WTC11 (cell line): ENCODE measurements at regions not wholly inside any gene's neighbourhood (a gene's known extent, or its start where the extent isn't known, plus 50 kb on each side); places are given as distances from the start of the nearest gene placed in this dataset.

Experiments
- ATF3 ChIP-seq: sonication (generic); formaldehyde crosslinking; conservative IDR thresholded peaks from 2 replicates; pipeline ENCODE4 v1.8.1; 2022; ENCODE audit warnings: mild to moderate bottlenecking, missing genetic modification reagents
- FOXJ3 ChIP-seq: sonication (generic); formaldehyde crosslinking; IDR thresholded peaks from 2 replicates; pipeline ENCODE4 v1.9.0; 2021; ENCODE audit warnings: missing genetic modification reagents, mild to moderate bottlenecking, borderline replicate concordance
- IRF1 ChIP-seq: sonication (generic); formaldehyde crosslinking; IDR thresholded peaks from 2 replicates; pipeline ENCODE4 v1.8.0; 2023; ENCODE audit warnings: missing genetic modification reagents
- MLX ChIP-seq: sonication (generic); formaldehyde crosslinking; IDR thresholded peaks from 2 replicates; pipeline ENCODE4 v1.8.1; 2023; ENCODE audit warnings: mild to moderate bottlenecking, missing genetic modification reagents, moderate library complexity
- NR3C1 ChIP-seq: sonication (generic); formaldehyde crosslinking; conservative IDR thresholded peaks from 2 replicates; pipeline ENCODE4 v1.8.1; 2023; ENCODE audit warnings: low read depth, mild to moderate bottlenecking, missing genetic modification reagents
- SMAD4 ChIP-seq: sonication (generic); formaldehyde crosslinking; IDR thresholded peaks from 2 replicates; pipeline ENCODE4 v1.8.0; 2022; ENCODE audit warnings: mild to moderate bottlenecking, missing genetic modification reagents
- SP1 ChIP-seq: sonication (generic); formaldehyde crosslinking; conservative IDR thresholded peaks from 2 replicates; pipeline ENCODE4 v1.8.1; 2022; ENCODE audit warnings: missing genetic modification reagents
- ZBTB21 ChIP-seq: sonication (generic); formaldehyde crosslinking; IDR thresholded peaks from 2 replicates; pipeline ENCODE4 v1.8.1; 2023; ENCODE audit warnings: mild to moderate bottlenecking, missing genetic modification reagents, borderline replicate concordance
- ZNF232 ChIP-seq: sonication (generic); formaldehyde crosslinking; IDR thresholded peaks from 2 replicates; pipeline ENCODE4 v1.8.0; 2022; ENCODE audit warnings: mild to moderate bottlenecking, missing genetic modification reagents
- ZNF671 ChIP-seq: fragments of 250-450 bp; sonication (Bioruptor Pico); IDR thresholded peaks from 2 replicates; pipeline ENCODE4 v1.8.0; 2021; ENCODE audit warnings: mild to moderate bottlenecking
- TF ChIP-seq, protein P1 (sequence below): fragments of 200-600 bp; IDR thresholded peaks from 2 replicates; pipeline ENCODE4 v1.8.0; 2022; ENCODE audit warnings: antibody characterized with exemption
- TF ChIP-seq, protein P2 (sequence below): sonication (generic); formaldehyde crosslinking; IDR thresholded peaks from 2 replicates; pipeline ENCODE4 v1.8.1; 2022; ENCODE audit warnings: mild to moderate bottlenecking, missing genetic modification reagents, moderate library complexity, borderline replicate concordance
- TF ChIP-seq, protein P3 (sequence below): sonication (generic); formaldehyde crosslinking; IDR thresholded peaks from 2 replicates; pipeline ENCODE4 v1.8.0; 2023; ENCODE audit warnings: mild to moderate bottlenecking, missing genetic modification reagents
- TF ChIP-seq, protein P4 (sequence below): sonication (generic); formaldehyde crosslinking; IDR thresholded peaks from 2 replicates; pipeline ENCODE4 v1.8.1; 2023; ENCODE audit warnings: mild to moderate bottlenecking, missing genetic modification reagents, moderate library complexity

- TF ChIP-seq SP1 (CRISPR knock-in tag) (no peak), ATF3 (CRISPR knock-in tag) (no peak), IRF1 (no peak), ZNF671 (no peak), ZNF232 (CRISPR knock-in tag) (no peak), MLX (CRISPR knock-in tag) (no peak), SMAD4 (CRISPR knock-in tag) (no peak), FOXJ3 (CRISPR knock-in tag) (no peak), ZBTB21 (CRISPR knock-in tag) (no peak), NR3C1 (CRISPR knock-in tag) (no peak)
- TF ChIP-seq, protein P1, sequence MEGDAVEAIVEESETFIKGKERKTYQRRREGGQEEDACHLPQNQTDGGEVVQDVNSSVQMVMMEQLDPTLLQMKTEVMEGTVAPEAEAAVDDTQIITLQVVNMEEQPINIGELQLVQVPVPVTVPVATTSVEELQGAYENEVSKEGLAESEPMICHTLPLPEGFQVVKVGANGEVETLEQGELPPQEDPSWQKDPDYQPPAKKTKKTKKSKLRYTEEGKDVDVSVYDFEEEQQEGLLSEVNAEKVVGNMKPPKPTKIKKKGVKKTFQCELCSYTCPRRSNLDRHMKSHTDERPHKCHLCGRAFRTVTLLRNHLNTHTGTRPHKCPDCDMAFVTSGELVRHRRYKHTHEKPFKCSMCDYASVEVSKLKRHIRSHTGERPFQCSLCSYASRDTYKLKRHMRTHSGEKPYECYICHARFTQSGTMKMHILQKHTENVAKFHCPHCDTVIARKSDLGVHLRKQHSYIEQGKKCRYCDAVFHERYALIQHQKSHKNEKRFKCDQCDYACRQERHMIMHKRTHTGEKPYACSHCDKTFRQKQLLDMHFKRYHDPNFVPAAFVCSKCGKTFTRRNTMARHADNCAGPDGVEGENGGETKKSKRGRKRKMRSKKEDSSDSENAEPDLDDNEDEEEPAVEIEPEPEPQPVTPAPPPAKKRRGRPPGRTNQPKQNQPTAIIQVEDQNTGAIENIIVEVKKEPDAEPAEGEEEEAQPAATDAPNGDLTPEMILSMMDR = no peak
- TF ChIP-seq, protein P2, sequence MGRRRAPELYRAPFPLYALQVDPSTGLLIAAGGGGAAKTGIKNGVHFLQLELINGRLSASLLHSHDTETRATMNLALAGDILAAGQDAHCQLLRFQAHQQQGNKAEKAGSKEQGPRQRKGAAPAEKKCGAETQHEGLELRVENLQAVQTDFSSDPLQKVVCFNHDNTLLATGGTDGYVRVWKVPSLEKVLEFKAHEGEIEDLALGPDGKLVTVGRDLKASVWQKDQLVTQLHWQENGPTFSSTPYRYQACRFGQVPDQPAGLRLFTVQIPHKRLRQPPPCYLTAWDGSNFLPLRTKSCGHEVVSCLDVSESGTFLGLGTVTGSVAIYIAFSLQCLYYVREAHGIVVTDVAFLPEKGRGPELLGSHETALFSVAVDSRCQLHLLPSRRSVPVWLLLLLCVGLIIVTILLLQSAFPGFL (CRISPR knock-in tag) = no peak
- TF ChIP-seq, protein P3, sequence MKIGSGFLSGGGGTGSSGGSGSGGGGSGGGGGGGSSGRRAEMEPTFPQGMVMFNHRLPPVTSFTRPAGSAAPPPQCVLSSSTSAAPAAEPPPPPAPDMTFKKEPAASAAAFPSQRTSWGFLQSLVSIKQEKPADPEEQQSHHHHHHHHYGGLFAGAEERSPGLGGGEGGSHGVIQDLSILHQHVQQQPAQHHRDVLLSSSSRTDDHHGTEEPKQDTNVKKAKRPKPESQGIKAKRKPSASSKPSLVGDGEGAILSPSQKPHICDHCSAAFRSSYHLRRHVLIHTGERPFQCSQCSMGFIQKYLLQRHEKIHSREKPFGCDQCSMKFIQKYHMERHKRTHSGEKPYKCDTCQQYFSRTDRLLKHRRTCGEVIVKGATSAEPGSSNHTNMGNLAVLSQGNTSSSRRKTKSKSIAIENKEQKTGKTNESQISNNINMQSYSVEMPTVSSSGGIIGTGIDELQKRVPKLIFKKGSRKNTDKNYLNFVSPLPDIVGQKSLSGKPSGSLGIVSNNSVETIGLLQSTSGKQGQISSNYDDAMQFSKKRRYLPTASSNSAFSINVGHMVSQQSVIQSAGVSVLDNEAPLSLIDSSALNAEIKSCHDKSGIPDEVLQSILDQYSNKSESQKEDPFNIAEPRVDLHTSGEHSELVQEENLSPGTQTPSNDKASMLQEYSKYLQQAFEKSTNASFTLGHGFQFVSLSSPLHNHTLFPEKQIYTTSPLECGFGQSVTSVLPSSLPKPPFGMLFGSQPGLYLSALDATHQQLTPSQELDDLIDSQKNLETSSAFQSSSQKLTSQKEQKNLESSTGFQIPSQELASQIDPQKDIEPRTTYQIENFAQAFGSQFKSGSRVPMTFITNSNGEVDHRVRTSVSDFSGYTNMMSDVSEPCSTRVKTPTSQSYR = no peak
- TF ChIP-seq, protein P4, sequence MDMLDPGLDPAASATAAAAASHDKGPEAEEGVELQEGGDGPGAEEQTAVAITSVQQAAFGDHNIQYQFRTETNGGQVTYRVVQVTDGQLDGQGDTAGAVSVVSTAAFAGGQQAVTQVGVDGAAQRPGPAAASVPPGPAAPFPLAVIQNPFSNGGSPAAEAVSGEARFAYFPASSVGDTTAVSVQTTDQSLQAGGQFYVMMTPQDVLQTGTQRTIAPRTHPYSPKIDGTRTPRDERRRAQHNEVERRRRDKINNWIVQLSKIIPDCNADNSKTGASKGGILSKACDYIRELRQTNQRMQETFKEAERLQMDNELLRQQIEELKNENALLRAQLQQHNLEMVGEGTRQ = no peak
These were observed 568.4 kb upstream of the MAP3K7 start for GRCh38 chr6:91155129-91155785.
